NB4 (cell line): ENCODE measurements at regions not wholly inside any gene's neighbourhood (a gene's known extent, or its start where the extent isn't known, plus 50 kb on each side); places are given as distances from the start of the nearest gene placed in this dataset.
"Not testable (repeated sequence)": the region's sequence is repeated elsewhere in the genome, so short reads cannot be mapped to it uniquely, and the experiment has no call there.

Source experiments
- DNase-seq: peaks from one replicate; pipeline ENCODE4 v3.0.0; 2010; ENCODE audit warnings: low read depth
- H3K4me3 ChIP-seq: one replicate; pipeline ENCODE4 v1.5.1; 2011; ENCODE audit warnings: mild to moderate bottlenecking, low read depth, low read length, moderate library complexity
- MYC ChIP-seq: IDR thresholded peaks from 2 replicates; pipeline ENCODE4 v1.6.1; 2011; ENCODE audit warnings: low read depth, low read length
- POLR2A ChIP-seq: IDR thresholded peaks from 2 replicates; pipeline ENCODE4 v1.6.1; 2011; ENCODE audit warnings: mild to moderate bottlenecking; ENCODE audit not compliant: insufficient read length; ENCODE audit errors: extremely low read depth
- TF ChIP-seq, protein P1 (sequence below): IDR thresholded peaks from one replicate; pipeline ENCODE4 v1.5.1; 2012; ENCODE audit warnings: low read depth, low read length
- TF ChIP-seq, protein P2 (sequence below): IDR thresholded peaks from 2 replicates; pipeline ENCODE4 v1.6.1; 2011; ENCODE audit warnings: low read depth, low read length

DNA sequence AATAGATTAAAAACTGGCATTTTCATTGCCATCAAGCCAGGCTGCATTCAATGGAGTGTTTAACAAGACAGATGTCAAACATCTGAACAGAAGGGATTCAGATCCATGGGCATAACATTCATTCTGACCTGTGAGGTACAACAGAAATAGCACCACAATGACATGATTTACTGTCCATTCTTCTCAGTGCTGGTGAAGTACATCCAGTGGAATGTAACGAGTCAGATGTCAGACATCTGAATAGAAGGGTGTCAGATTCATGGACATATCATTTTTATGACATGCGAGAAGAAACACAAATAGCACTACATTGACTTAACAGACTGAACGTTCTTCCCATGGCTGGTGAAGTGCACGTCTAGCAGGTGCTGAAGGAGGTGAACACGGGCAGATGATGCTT, 186.4 kb downstream of the PPP4R3C start:
- TF ChIP-seq POLR2A (no peak), MYC (no peak)
- TF ChIP-seq, protein P1, sequence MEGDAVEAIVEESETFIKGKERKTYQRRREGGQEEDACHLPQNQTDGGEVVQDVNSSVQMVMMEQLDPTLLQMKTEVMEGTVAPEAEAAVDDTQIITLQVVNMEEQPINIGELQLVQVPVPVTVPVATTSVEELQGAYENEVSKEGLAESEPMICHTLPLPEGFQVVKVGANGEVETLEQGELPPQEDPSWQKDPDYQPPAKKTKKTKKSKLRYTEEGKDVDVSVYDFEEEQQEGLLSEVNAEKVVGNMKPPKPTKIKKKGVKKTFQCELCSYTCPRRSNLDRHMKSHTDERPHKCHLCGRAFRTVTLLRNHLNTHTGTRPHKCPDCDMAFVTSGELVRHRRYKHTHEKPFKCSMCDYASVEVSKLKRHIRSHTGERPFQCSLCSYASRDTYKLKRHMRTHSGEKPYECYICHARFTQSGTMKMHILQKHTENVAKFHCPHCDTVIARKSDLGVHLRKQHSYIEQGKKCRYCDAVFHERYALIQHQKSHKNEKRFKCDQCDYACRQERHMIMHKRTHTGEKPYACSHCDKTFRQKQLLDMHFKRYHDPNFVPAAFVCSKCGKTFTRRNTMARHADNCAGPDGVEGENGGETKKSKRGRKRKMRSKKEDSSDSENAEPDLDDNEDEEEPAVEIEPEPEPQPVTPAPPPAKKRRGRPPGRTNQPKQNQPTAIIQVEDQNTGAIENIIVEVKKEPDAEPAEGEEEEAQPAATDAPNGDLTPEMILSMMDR = no peak
- TF ChIP-seq, protein P2, sequence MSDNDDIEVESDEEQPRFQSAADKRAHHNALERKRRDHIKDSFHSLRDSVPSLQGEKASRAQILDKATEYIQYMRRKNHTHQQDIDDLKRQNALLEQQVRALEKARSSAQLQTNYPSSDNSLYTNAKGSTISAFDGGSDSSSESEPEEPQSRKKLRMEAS = no peak
- H3K4me3 ChIP-seq = no peak overlapping the region
- DNase-seq = no peak

DNA sequence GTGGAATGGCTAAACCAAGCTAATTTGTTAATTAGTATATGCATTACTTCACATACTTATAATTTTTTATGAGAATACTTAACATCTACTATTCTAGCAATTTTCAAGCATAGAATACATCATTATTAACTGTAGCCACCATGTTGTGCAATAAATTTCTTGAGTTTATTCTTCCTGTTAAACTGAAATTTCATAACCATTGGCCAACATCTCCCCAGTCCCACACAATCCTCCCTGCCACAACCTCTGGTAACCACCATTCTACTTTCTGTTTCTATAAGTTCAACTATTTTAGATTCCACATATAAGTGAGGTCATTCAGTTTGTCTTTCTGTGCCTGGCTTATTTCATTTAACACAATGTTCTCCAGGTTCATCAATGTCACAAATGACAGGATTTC, 208.5 kb downstream of the PPP4R3C start:
- H3K4me3 ChIP-seq = no peak overlapping the region
- TF ChIP-seq POLR2A = no peak
- TF ChIP-seq, protein P2 = no peak
- DNase-seq = peak; percentile 80

DNA sequence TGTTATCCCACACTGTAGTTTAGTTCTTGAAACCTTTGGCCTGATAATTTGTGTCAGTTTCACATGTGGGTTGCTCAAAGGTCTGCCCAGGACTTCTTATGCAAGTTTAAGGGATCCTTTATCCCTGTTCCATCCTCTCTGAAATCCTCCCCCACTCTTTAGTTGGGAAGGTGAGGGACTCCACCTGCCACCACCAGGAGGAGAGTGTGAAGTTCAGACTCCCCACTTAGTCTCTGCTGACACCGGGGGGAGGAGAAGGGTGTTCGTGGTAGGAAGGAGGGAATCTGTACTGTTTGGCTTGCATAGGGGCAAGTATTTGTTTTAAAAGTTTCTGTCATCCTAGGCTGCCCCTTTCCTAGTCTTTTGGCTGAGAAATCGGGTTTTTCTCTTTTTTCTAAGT, 211.8 kb downstream of the PPP4R3C start:
- TF ChIP-seq, protein P2 = no peak
- TF ChIP-seq, protein P1 = no peak
- no peak for TF ChIP-seq POLR2A
- no peak for TF ChIP-seq MYC
- DNase-seq = no peak
- H3K4me3 ChIP-seq = no peak overlapping the region

DNA sequence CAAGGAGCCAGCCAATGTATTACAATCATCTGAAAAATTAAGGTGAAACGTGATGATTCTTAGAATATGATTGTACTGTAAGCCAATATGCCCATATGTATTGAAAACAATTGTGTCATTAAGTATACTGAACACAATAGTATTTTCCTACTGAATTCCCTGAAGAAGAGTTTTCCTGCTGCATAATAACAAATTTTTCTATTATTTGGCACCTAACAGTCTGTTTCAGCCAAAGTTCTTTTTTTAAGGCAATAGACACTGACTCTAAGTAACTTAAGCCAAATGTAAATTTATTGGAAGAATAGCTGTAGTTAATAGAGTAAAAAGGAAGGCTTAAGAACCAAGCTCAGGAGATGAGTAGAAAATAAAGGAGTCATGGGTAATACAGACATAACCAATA, 220.6 kb downstream of the PPP4R3C start:
- no peak overlapping the region for H3K4me3 ChIP-seq
- TF ChIP-seq, protein P1 = no peak
- TF ChIP-seq, protein P2 = no peak
- TF ChIP-seq MYC (no peak), POLR2A (no peak)
- DNase-seq = no peak

DNA sequence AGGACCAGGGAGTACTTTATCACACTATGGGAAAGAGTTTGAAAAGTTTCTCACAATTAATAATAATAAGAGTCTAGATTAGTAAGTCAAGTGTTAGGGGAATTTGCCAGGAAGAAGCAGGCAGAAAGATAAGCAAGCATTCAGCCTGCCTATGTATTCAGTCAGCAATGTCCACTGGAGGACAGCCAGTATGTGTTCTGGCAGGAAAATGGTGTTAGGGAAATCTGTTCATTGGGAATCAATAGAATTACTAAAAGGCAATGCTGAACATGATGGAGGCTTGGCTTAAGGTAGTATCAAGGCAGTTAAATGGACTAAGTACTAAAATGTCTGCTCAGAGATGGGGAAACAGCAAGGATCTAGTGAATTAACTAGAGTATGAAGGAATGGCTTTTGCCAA, 221.2 kb downstream of the PPP4R3C start:
- TF ChIP-seq MYC = no peak
- no peak for TF ChIP-seq POLR2A
- TF ChIP-seq, protein P1 = no peak
- TF ChIP-seq, protein P2 = no peak
- no peak for DNase-seq
- H3K4me3 ChIP-seq = no peak overlapping the region

DNA sequence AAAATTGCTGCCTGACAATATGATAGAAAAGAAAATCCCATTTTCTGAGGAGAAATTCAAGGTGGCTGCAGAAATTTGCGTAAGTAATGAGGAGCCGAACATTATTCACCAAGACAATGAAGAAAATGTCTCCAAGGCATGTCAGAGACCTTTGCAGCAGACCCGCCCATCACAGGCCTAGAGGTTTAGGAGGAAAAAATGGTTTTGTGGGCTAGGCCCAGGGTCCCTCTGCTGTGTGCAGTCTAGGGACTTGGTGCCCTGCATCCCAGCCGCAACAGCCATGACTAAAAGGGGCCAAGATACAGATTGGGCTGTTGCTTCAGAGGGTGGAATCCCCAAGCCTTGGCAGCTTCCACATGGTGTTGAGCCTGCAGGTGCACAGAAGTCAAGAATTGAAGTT, 223.1 kb downstream of the PPP4R3C start:
- H3K4me3 ChIP-seq, DNase-seq: not testable (repeated sequence)

DNA sequence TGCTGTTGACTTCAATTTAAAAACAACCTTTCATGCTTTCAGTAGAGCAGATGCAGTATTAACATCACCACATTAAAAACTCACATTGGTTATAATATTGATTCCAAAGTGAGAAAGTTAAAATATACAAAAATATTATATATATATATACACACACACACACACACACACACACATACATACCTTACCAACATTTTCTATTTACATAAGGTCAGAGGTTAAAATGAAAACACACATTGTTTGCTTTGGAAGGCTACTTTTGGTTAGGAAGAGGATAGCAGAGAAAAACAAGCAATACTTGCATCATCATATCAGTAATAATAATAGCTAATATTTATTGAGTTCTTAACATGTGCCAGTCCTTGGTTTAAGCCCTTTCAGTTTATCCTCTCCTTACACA, 226.5 kb downstream of the PPP4R3C start:
- H3K4me3 ChIP-seq = no peak overlapping the region
- TF ChIP-seq MYC = no peak
- TF ChIP-seq, protein P2 = no peak
- TF ChIP-seq, protein P1 = no peak
- TF ChIP-seq POLR2A = no peak
- no peak for DNase-seq
